GM20431 (cell line): ENCODE measurements at regions not wholly inside any gene's neighbourhood (a gene's known extent, or its start where the extent isn't known, plus 50 kb on each side); places are given as distances from the start of the nearest gene placed in this dataset.
"Not testable (repeated sequence)": the region's sequence is repeated elsewhere in the genome, so short reads cannot be mapped to it uniquely, and the experiment has no call there.

ENCODE experiments used
- in situ Hi-C: fragments of 300-500 bp; cut with MseI, MboI; formaldehyde crosslinking; loops from one replicate; pipeline ENCODE4 v1.15.0; 2020; ENCODE audit warnings: low sequenced_read_pairs; ENCODE audit not compliant: unreplicated experiment

DNA sequence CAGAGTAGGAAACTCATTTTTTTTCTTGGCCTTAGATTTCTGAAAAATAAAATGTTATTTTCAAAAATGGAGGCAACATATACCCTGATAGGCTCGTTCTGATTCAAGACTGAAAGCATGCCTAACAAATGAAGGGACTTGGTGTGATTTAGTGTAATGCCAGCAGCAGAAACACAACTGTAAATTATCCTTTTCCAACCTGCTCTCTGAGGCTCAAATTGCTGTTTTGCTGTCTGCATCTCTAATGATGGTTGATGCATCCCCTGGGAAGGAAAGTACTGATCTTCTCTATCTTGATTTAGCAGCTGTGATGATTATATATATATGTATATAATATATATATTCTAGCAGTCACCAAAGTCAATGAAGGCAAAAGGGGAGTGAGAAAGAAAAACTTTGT is 537.2 kb upstream of the API5 start:
- in situ Hi-C loops, result loop anchor here (25.0 kb wide), 1 partner anchor 513 kb away; no protein-coding TSS in a partner anchor

DNA sequence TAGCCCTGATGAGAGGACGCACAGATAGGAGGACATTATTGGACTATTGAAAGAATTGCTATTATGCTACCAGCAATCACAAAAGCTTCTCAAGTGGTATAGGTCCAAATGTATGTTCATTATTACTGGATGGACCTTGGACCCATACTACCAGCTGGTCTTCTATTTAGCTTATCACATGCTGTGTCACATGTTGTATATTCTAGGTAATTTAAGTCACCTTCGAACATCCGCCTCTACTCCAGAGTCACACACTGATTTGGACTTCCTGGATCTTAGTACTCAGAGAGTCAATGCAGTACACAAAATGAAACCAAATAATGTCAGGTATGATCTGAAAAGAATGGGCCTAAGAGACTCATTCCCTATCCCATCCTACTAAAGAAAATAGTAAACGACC is 534.0 kb upstream of the API5 start:
- in situ Hi-C loops, result no loop called here

DNA sequence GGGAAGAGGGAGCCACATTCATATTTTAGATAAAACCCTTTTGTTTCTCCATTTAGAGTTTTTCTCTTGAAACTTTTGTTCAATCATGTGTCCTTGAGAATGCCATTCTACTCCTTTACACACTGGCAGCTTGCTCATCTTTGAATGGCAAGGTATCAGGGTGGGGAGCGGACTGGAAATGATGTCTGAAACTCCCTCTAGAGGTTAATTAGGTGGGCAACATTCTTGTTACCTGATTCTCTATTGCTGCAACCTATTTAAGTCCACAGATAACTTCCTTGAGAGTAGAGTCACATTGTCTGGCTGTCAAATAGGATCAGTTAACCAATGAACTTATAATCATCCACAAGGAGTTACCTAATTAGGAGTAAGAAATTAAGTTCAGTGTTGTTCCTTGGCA is 533.6 kb upstream of the API5 start:
- in situ Hi-C loops, result no loop called here

DNA sequence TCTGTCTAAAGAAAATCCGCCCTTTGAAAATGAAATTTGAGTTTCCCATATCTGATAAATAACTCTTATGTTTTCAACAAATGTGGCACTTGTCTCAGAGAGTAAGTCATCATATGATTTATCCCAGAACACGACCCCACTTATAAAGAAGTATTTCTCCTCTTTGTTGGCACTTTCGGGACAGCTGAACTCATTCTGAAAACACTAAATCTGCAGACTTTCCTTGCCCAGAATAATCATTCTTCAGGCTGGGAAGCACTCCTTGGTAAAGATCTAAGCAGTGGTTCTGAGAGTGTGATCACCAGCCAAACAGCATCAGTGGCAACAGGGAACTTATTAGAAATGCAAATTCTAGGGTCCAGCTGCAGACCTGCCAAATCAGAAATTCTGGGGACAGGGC is 532.2 kb upstream of the API5 start:
- in situ Hi-C loops, result no loop called here

DNA sequence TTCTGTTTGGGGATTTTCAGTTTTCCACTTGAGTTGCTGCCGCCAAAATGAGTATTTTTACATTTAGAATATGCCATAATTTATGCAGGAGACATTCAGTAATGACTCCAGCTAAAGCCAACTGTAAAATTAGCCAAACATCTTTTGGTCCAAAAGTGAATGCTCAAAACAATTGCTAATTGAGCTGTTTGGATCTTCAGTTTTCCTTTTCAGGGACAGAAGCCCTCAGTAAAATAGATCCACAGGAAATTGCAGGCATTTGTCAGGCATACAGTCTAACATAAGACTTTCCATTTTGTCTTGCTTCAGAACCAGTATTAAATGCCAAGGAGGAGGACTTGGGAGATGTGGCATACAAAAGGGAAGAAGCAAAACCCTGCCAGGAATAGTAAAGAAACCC is 524.8 kb upstream of the API5 start:
- in situ Hi-C loops, result no loop called here

DNA sequence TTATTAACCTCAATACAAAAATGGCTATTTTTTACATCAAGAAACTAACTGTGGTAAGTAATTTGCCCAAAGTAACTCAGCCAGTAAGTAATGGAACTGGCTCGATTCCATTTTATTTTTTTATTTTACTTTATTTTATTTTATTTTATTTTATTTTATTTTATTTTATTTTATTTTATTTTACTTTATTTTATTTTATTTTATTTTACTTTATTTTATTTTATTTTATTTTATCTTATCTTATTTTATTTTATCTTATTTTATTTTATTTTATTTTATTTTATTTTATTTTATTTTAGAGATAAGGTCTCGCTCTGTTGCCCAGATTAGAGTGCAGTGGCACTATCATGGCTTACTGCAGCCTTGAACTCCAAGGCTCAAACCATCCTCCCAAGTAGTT is 516.3 kb upstream of the API5 start:
- in situ Hi-C loops, result not testable (repeated sequence)

DNA sequence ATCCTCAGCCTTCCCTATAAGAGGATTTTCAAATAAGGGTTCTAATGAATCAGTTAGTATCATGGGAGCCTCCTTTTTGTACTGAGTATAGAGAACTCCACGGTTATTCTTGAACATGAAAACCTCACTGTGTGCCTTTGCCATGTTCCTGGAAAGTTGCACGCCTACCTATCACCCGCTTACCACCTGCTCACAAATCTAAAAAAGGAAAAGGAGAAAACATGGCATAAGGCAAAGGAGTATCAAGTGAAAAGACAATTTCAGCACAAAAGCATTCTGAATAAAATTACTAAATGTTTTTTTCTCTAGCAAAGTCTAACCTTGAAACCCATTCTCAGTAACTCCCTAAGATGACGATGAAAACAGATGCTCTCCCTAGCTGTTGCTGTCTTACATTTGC is 511.8 kb upstream of the API5 start:
- in situ Hi-C loops, result no loop called here

DNA sequence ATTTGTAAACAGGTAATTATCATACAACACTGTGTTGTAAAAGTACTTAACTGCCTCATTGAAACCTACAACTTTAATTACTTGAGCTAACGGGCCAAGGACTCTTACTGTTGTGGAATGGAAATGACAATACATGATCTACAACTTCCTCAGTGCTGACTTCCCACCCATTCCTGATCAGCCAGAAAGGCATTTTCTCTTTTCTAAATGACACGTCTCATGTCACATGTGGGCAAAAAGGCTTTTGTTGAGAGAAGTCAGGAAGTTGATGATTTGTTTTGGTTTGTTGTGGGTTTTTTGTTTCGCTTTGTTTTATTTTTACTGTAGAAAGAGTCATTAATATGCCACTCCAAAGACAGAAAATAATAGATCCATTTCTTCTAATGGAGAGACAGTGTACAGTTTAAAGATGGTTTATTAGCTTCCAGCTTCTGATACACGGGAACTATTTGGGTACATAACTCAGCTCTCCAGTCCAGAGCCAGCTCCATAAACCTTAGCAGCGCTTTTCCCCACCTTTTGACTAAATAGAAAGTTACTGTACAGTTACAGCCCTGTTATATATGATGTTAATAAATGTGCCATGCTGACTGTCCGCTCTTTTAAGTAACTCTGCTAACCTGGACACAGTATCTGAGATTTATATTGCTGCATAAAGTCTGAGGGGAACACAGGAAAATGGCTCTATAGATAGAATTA is 509.4 kb upstream of the API5 start:
- in situ Hi-C loops, result no loop called here

DNA sequence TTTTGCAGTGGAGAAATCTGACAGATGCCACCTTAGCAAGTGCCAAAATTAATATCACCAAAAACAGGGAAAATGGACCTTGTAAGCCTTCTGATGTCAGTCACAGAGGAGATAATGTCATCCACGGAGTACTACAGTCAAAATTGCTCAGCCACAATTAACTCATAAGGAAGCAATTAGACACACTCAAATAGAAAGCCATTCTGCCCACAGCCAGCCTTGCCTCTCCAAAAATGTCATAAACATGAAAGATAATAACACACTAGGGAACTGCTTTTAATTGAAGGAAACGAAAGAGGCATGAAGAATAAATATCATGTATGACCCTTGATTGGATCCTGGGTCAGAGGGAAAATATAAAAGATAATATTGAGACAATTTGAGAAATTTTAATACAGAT is 505.6 kb upstream of the API5 start:
- in situ Hi-C loops, result no loop called here

DNA sequence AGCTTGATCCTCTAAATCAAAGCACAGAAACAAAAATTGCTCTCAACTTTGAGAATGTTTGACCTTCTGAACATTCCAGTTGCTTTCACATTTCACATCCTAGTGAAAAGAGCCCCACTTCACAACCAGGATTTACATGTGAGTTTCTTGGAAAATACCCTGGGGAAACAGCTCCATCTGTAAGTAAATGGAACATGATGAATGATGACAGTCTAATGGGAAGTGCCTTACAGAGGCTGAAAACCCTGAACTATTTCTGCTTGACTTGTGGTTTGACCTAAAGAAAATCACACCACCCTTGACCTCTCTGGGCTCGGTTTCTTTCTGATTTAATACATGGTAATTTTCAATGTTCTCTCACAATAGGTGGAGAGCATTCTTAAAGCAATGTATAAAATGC is 499.4 kb upstream of the API5 start:
- in situ Hi-C loops, result no loop called here

DNA sequence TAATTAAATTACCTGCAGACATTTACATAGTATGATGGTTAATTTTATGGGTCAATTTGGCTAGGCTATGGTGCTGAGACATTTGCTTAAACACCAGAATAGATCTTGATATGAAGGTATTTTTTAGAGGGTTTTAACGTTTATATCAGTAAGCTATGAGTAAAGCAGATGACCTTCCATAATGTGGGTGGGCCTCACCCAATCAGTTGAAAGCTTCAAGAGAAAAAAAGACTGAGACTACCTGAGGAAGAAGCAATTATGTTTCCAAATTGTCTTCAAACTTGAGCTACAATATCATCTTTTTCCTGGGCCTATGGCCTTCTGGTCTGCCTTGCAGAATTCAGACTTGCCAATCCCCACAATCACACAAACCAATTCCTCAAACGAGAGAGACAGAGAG is 498.8 kb upstream of the API5 start:
- in situ Hi-C loops, result no loop called here

DNA sequence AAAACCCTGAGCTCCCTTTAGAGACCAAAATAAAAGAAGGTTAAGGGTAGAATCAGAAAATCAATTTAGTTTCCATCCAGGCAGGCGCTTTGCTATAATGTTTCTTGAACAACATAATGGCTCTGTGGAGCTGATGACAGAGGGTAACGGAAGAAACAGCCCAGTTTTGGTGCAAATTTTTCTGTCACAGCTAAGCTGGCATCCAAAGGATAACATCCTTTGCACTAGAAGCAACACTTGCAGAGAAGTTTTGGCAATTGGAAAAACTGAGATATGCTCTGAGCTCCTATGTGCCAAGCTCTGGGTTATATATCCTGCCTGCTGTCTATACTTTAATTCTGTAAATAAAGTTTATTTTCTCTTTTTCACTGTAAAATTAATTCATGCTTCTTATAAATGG is 495.3 kb upstream of the API5 start:
- in situ Hi-C loops, result no loop called here

DNA sequence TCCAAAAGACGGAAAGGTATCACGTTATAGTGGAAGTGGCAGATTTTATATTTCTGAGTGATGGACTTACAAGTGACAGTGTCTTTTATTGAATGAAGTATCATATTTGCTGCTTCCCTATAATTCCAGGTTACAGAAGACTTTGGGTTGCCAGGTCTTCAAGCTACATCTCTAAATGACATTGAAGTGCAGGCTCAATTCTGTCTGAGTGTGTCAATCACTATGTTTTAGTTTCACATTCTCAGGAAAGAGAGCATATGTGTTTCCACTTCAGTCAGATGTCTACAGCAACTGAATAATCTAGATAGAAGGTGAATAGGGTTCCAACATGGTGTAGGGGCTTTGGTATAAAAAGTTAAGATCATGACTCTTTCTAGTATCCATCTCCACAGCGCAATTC is 492.7 kb upstream of the API5 start:
- in situ Hi-C loops, result no loop called here

DNA sequence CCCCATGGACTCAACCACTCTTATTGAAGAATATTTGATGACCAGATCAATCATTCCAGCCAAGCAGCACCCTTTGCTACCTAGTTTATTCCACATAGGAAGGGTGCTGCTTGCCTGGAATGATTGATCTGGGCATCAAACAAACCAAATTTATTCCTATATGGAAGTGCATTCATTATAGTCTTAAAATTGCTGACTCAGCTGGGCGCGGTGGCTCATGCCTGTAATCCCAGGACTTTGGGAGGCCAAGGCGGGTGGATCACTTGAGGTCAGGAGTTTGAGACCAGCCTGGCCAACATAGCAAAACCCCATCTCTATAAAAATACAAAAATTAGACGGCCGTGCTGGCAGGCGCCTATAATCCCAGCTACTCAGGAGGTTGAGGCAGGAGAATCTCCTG is 489.6 kb upstream of the API5 start:
- in situ Hi-C loops, result not testable (repeated sequence)

DNA sequence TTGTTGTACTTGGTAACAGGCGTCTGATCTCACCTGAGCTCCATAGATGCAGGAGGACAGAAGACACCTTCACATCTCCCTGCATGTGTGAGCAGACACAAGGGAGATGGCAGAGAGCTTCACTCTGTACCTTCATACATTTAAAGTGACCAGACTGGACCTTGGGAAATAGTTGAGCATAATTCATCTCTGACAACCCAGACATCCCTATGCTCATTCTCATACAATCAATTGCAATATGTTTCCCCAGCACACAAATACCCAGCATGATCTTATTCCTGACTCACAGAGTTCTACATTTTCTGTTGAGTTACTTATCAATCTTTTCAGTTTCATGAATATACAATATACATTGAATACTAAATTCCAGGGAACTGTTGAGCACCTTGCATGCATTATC is 488.2 kb upstream of the API5 start:
- in situ Hi-C loops, result no loop called here

DNA sequence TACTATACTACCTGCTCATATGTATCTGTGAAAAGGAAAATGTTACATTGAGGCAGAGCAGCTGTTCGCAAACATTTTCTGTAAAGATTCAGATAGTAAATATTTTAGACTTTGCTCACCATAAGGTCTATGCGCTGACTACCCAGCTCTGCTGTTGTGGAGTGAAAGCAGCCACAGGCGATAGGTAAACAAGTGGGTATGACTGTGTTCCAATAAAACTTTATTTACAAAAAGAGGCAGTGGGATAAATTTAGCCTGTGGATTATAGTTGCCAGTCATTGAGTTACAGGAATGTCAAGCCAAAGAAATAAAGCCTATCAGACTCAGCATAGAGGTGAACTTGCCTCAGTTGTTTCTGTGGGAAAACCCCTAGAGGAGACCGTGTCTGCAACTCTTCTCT is 487.7 kb upstream of the API5 start:
- in situ Hi-C loops, result no loop called here

DNA sequence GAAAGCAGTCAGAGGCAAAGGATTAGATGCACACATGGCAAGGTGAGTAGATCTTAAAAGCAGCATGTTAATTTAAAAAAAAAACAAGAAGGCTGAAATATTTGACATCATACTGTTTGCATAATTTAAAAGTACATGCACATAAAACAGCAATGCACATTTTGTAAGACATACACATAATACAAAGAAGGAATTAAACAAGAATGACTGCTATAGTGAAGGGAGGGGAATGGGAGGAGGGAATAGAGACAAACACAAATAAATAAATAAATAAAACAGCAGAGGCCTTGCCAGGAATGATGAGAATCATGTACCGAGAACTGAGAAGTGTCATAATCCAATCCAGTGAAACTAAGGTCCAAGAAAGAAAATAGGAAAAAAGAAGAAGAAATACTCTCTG is 486.2 kb upstream of the API5 start:
- in situ Hi-C loops, result no loop called here

DNA sequence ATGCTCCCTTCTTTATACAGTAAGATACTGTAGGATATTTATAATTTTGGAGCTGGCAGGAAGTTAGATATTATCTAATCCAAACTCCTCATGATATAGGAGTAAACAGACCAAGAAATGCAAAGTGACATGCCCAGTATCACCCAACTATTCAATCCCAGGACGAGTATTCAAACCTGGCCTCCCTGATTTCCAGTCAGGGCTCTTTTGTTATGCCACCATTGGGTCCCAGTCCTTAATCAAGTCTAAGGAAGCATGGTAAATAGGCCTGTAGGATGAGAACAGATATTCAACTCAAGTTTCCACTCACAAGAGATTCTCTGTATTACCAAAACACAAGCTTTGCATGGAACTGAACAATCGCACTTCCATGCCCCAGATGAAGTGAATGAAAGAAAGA is 484.0 kb upstream of the API5 start:
- in situ Hi-C loops, result no loop called here

DNA sequence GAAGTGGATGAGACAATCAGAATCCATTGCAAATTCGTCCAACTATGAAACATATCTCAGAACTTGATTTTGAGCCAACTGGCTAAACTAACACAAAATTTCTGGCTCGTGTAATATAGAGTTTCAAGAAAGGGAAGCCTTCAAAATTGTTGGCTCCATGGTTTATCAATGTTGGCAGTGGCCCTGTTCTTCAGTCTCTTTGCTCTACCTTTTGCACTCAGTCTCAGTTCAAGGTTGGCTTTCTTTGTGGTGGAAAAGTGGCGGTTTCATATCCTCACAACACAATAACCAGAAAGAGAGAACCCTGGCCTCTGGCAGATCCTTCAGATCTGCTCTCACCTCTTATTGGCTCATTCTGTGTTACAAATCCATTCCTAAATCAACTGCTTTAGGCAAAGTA is 473.8 kb upstream of the API5 start:
- in situ Hi-C loops, result no loop called here

DNA sequence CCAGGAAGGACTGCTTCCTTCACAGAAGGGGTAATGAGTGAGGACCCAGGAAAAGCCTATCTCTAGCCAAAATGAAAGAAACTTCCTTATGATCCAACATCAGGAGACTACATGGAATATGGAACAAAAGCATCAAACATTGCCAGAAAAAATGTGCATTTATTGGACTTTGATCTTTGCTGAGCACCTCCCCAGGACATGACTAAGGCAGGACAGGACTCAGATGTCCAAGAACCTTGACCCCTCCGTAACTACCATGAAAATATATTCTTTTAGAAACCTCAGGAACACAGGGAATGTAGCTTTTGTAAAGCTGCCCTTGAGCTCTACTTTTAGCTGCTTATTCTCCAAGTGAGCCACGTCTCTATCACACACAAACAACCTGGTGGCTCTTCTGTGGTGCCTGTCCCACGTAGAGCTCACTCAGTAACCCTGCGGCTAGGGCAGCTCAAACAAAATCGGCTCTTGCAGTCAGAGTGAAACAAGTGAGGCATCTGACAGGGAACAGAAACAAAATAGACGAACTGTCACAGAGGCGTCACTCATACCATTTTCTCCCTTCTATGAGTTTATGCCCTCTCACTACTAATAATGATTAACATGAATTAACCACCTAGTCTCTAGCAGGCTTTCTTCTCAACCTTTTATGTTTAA is 471.5 kb upstream of the API5 start:
- in situ Hi-C loops, result no loop called here

DNA sequence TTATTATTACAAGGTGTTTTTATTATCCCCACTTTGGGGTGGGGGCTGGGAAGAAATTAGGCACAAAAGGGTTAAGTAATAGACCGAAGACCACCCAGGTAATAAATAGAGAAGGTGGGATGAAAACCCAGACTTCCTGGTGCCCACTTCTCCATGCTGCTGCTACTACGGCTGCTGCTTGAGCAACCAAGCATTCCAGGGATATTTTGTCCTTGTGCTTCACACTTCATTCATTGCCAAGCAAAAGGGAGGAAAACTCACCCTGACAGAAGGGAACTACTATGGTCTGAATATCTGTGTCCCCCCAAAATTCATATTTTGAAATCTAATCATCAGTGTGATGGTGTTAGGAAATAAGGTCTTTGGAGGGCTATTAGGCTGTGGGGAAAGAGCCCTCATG is 470.9 kb upstream of the API5 start:
- in situ Hi-C loops, result no loop called here

DNA sequence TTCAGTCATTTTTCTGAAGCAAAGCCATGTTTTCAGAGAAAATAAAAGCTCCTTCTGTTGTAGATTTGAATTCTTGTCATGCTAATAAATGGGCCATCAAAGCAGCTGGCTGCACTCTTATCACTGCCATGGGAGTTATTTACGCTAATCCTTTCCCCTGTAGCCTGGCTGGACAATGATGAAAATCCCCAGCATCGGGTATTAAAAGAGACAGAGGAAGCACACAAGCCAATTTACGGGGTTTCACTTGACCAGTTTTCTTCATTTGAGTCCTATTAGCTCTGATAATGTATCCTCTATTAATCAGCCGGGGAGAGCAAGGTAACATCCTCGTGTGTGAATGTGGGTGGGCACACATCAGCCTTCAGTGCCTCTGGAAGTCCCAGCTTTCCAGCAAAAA is 470.2 kb upstream of the API5 start:
- in situ Hi-C loops, result no loop called here
